Kidney (tissue), 13 donors: ENCODE measurements at regions not wholly inside any gene's neighbourhood (a gene's known extent, or its start where the extent isn't known, plus 50 kb on each side); places are given as distances from the start of the nearest gene placed in this dataset.

Experiments used
- DNase-seq, 5 donors: peaks; one replicate each; pipeline ENCODE4 v3.0.0-alpha.2; 2013 to 2020
- FAIRE-seq: peaks from 2 replicates; lab custom pipeline; 2012; peaks lifted over from hg19 to GRCh38; lab: Jason Lieb, UNC
- H3K27ac ChIP-seq, 2 donors: one replicate each; pipeline ENCODE4 v1.7.0; 2013; ENCODE audit warnings: low read depth in 2 of 2, low read length in 2 of 2, inconsistent platforms in 1 of 2
- H3K27me3 ChIP-seq: one replicate; pipeline ENCODE4 v1.7.1; 2013; ENCODE audit warnings: low read length, inconsistent platforms; ENCODE audit not compliant: control insufficient read depth, insufficient read depth
- H3K36me3 ChIP-seq, 3 donors: one replicate each; pipeline versions ENCODE4 v1.7.0 to v1.7.1; 2013; ENCODE audit warnings: low read length in 3 of 3, control low read depth in 1 of 3, inconsistent platforms in 1 of 3; ENCODE audit not compliant: insufficient read depth in 3 of 3, control insufficient read depth in 2 of 3
- H3K4me1 ChIP-seq, 3 donors: one replicate each; pipeline versions ENCODE4 v1.7.0 to v1.7.1; 2013; ENCODE audit warnings: low read length in 3 of 3, inconsistent platforms in 1 of 3, low read depth in 1 of 3; ENCODE audit not compliant: control insufficient read depth in 2 of 3, insufficient read depth in 2 of 3
- H3K4me3 ChIP-seq, 3 donors: one replicate each; pipeline versions ENCODE4 v1.7.0 to v1.8.1; 2013; ENCODE audit warnings: low read length in 3 of 3, control low read depth in 1 of 3, inconsistent platforms in 1 of 3
- H3K9ac ChIP-seq, 3 donors: one replicate each; pipeline versions ENCODE4 v1.7.0 to v1.7.1; 2013; ENCODE audit warnings: low read length in 3 of 3, control low read depth in 1 of 3, inconsistent platforms in 1 of 3
- H3K9me3 ChIP-seq, 3 donors: one replicate each; pipeline versions ENCODE4 v1.7.0 to v1.7.1; 2013; ENCODE audit warnings: low read length in 3 of 3, control low read depth in 1 of 3, inconsistent platforms in 1 of 3; ENCODE audit not compliant: control insufficient read depth in 2 of 3, insufficient read depth in 1 of 3
- CTCF ChIP-seq: IDR thresholded peaks from 3 replicates; pipeline ENCODE4 v1.5.1; 2012; ENCODE audit warnings: mild to moderate bottlenecking, moderate library complexity, borderline replicate concordance; ENCODE audit not compliant: insufficient read depth; ENCODE audit errors: extremely low read depth
- intact Hi-C: fragments of 100-400 bp; cut with DNase I; formaldehyde crosslinking; loops from one replicate; pipeline ENCODE4 v1.11.1; 2022
- donor health status: control.
- donor health status: control.
- donor health status: control.
- donor health status: control.
- donor health status: control.
- donor health status: DM: yes; HTN: yes; CAD: no.
- donor health status: Normal renal cell carcinoma (clear cell type).

GRCh38 chr18:60500960-60501359, 128.4 kb upstream of the MC4R start:
- Histone ChIP-seq H3K36me3 (no peaks in the 10 kb centered on the region), H3K27ac (no peak overlapping the region), H3K9ac (no peak overlapping the region), H3K9me3 (no peaks in the 10 kb centered on the region), H3K4me3 (no peak overlapping the region), H3K27me3 (no peaks in the 10 kb centered on the region), H3K4me1 (no peaks in the 10 kb centered on the region)
- no peak for DNase-seq
- FAIRE-seq: no peak
- TF ChIP-seq CTCF: no peak
- intact Hi-C loops: no loop called here

GRCh38 chr18:60502591-60502990, 130.0 kb upstream of the MC4R start:
- H3K36me3 ChIP-seq: no peaks in the 10 kb centered on the region
- no peak for DNase-seq
- no peak overlapping the region for H3K4me3 ChIP-seq
- no peaks in the 10 kb centered on the region for H3K9me3 ChIP-seq
- H3K27ac ChIP-seq: no peak overlapping the region
- no peak for FAIRE-seq
- intact Hi-C loops: no loop called here
- no peak overlapping the region for H3K9ac ChIP-seq
- H3K4me1 ChIP-seq: no peaks in the 10 kb centered on the region
- no peaks in the 10 kb centered on the region for H3K27me3 ChIP-seq
- no peak for TF ChIP-seq CTCF

- Histone ChIP-seq H3K36me3 (no peaks in the 10 kb centered on the region), H3K27me3 (no peaks in the 10 kb centered on the region), H3K9ac (no peak overlapping the region), H3K4me3 (no peak overlapping the region), H3K9me3 (no peaks in the 10 kb centered on the region), H3K27ac (no peak overlapping the region), H3K4me1 (no peaks in the 10 kb centered on the region)
- no peak for DNase-seq
- TF ChIP-seq CTCF: no peak
- no peak for FAIRE-seq
- intact Hi-C loops: no loop called here
Measured at GRCh38 chr18:60503199-60503598, 130.6 kb upstream of the MC4R start.

GRCh38 chr18:60506190-60506589, 133.6 kb upstream of the MC4R start:
- Histone ChIP-seq H3K9ac (no peak overlapping the region), H3K4me3 (no peak overlapping the region), H3K27ac (no peak overlapping the region), H3K27me3 (no peaks in the 10 kb centered on the region), H3K4me1 (no peaks in the 10 kb centered on the region), H3K9me3 (no peaks in the 10 kb centered on the region), H3K36me3 (no peaks in the 10 kb centered on the region)
- no peak for FAIRE-seq
- no peak for DNase-seq
- no peak for TF ChIP-seq CTCF
- intact Hi-C loops: no loop called here
